GM10266 (cell line): ENCODE measurements at regions not wholly inside any gene's neighbourhood (a gene's known extent, or its start where the extent isn't known, plus 50 kb on each side); places are given as distances from the start of the nearest gene placed in this dataset.

Source experiments
- DNase-seq: peaks from one replicate; pipeline ENCODE4 v3.0.0; 2012; ENCODE audit errors: extremely low spot score
- TF ChIP-seq, protein P1 (sequence below): IDR thresholded peaks from 2 replicates; pipeline ENCODE4 v1.5.1; 2012; ENCODE audit warnings: mild to moderate bottlenecking, low read depth; ENCODE audit not compliant: control insufficient read depth, insufficient read depth; ENCODE audit errors: missing control alignments

DNA sequence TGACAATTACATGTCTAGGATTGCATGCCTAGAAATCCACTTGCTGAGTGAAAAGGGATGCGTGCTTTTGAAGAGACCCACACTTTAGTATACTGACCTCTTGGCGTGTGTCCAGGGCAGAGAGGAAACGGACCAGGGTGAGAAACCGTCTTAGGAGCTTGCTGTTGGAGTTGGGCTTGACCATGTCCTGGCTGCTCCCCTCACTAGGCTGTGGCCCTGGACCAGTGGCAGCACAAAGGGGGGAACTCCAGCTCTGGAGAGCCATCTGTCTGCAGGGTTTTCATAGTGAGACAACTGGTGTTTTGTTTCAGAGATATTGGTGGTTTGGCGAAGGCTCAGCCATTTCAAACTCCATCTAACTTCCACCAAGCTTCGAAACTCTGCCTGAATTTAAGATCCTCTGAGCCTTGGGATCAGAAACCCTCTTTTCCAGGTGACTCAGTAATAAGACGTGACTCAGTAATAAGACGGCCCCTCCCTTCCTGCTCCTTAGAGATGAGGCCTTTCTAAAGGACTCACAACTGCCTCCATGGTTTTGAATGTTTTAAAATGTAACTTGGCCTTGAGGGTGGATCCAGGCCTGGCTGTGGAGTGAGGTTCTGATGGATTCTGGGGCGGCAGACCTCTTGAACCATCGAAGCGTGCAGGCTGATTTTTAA, 165.8 kb downstream of the MELK start:
- TF ChIP-seq, protein P1, sequence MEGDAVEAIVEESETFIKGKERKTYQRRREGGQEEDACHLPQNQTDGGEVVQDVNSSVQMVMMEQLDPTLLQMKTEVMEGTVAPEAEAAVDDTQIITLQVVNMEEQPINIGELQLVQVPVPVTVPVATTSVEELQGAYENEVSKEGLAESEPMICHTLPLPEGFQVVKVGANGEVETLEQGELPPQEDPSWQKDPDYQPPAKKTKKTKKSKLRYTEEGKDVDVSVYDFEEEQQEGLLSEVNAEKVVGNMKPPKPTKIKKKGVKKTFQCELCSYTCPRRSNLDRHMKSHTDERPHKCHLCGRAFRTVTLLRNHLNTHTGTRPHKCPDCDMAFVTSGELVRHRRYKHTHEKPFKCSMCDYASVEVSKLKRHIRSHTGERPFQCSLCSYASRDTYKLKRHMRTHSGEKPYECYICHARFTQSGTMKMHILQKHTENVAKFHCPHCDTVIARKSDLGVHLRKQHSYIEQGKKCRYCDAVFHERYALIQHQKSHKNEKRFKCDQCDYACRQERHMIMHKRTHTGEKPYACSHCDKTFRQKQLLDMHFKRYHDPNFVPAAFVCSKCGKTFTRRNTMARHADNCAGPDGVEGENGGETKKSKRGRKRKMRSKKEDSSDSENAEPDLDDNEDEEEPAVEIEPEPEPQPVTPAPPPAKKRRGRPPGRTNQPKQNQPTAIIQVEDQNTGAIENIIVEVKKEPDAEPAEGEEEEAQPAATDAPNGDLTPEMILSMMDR, result no peak
- no peak for DNase-seq

DNA sequence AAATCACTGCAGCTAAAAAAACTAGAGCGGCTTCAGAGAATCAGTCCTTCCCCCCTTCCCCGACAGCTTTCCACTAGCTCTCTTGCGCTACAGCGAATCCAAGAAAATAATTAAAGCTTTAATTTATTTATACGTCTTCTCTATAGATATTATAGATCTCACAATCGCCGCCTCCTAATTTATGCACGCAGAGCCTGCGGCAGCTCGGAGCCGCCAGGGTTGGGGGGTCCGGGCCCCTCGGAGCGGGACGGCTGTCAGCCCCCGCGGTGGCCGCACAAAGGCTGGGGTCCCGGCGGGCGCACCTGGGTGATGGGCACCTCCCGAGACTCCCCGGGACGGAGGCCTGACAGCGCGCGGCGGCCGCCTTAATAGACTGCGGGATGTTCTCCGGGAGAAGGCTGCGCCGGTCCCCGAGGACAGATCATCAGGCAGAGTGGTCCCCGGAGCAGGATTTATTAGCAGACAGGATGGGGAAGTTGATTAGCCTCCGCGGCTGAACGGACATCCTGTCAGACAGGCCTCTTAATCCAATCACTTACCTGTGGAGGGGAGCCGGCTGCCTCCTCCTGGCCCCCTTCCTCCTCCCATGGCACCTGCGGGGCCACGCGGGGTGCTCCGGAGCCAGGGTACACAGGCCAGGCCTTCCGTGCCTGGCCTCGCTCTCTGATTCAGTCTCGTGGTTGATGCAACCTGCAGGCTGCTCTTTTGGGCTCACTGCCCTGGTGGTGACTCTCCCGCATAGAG, 166.8 kb downstream of the MELK start:
- TF ChIP-seq, protein P1, result no peak
- no peak for DNase-seq

DNA sequence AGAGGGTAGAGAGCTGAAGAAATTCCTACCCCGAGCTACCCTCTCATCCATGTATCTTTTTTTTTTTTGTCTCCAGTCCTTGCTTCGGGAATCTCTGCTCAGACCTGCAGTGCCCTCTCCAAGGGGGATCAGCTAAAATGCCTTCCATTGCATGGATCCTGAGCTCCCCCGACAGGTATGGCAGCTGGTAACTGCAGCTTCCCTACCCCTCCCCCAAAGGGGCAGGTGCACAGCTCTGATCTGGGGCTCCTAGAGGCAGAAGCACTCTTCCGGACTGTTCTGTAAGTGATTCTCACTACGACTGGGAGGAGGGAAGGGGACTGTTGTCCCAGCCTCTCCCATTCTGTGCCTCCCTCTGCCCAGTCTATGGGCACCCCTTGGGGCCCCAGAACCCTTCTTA, 169.6 kb downstream of the MELK start:
- TF ChIP-seq, protein P1, result no peak
- DNase-seq, result no peak

DNA sequence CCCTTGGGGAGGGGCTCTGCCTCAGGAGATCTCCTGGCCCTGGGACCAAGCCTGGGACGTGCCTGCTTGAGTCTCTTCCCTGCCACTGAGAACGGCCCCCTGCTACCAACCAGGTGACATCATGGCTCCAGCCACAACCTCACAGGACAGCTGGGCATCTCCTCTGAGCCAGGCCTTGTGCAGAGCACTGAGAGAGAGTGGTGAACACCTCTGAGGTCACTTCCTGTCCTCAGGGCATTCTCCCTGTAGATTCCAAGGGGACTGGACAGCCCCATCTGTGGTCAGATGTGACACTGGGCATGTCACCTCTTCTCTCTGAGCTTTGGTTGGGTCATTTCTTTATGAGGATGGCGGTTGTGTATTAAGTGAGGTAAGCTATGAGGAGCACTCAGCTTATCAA, 172.0 kb downstream of the MELK start:
- TF ChIP-seq, protein P1, result no peak
- no peak for DNase-seq

DNA sequence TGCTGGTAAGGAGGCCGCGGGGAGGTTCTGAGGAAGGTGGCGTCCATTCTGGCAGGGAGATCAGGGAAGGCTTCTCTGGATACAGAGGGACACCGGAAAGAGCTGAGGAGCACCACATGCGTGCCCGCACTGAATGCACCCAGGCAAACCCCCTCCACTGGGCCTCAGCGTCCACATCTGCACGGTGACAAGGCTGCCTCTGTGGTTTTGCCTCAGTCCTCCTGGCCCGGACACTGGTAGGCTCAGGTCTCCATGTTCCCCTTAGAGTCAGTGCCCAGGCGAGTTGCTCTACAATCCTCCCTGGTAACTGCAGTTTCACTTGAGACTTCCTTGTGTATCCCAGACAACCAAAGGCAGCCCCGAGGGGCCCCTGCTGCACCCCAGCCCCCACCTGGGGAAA, 173.3 kb downstream of the MELK start:
- TF ChIP-seq, protein P1, result no peak
- no peak for DNase-seq

DNA sequence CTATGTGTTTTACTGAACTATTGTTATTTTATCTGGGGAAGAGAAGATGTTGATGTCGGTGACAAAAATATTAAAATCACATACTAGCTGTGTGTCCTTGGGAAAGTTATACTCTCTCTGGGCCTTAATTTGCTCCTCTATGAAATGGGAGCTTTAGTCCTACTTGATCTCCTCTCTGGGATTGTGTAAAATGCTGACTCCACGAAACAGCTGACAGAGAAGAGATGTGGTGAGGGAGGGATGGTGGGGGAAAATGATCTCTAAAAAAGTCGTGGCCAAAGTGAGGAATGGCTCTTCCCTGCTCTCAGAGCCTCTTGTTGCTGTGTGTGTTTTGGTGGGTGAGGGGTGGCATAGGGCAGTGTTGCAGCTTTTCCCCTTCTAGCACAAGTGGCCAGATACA, 173.7 kb downstream of the MELK start:
- TF ChIP-seq, protein P1, result no peak
- no peak for DNase-seq

DNA sequence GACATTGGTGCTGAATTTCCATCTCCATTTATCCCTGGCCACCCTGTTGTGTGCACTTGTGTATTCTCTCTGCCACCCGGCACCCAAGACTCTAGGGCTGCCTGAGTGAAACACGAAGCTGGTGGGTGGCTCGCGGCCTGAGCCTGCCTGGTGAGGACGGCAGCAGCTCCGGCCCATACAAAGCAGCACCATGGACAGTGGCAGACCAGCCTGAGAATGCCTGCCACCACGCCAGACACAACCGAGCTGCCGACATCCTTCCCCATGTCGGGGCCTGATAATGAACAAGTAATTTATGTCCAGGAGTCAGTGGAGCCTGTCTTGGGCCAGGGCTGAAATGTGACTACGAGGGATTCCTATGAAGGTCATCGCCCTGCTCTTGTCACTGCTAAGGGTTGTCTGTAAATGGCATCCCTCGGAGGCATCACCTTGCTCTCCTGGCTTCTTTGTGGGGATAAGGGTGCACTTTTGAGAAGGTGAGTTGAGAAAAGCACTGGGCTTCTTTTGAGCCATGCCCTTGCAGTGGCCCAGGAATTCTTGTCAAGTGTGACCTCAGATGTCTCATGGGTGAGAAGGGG, 175.7 kb downstream of the MELK start:
- peak; percentile 67 for DNase-seq
- TF ChIP-seq, protein P1, result no peak
